HG02943 (cell line): ENCODE measurements at regions not wholly inside any gene's neighbourhood (a gene's known extent, or its start where the extent isn't known, plus 50 kb on each side); places are given as distances from the start of the nearest gene placed in this dataset.

Experiments
- ATAC-seq: cut with Tn5 transposase; IDR thresholded peaks from one replicate; pipeline ENCODE4 v1.9.1; 2021; ENCODE audit warnings: mild to moderate bottlenecking, low read depth, moderate library complexity; ENCODE audit not compliant: unreplicated experiment

- no peak for ATAC-seq
Measured at GRCh38 chr12:28872654-28873268, 276.3 kb upstream of the FAR2 start.

- no peak for ATAC-seq
Measured at GRCh38 chr12:28874758-28875157, 274.3 kb upstream of the FAR2 start.

- ATAC-seq: no peak
Measured at GRCh38 chr12:28876196-28876798, 272.8 kb upstream of the FAR2 start.

- ATAC-seq: no peak
Measured at GRCh38 chr12:28877854-28878253, 271.2 kb upstream of the FAR2 start.

GRCh38 chr12:28878629-28879028 is 270.4 kb upstream of the FAR2 start:
- no peak for ATAC-seq

- no peak for ATAC-seq
Measured at GRCh38 chr12:28879379-28879778, 269.7 kb upstream of the FAR2 start.

- no peak for ATAC-seq
Measured at GRCh38 chr12:28882444-28882843, 266.6 kb upstream of the FAR2 start.

- no peak for ATAC-seq
Measured at GRCh38 chr12:28883406-28883997, 265.6 kb upstream of the FAR2 start.

GRCh38 chr12:28884904-28885679 is 264.0 kb upstream of the FAR2 start:
- ATAC-seq: no peak

GRCh38 chr12:28885928-28886327 is 263.1 kb upstream of the FAR2 start:
- ATAC-seq: no peak

- no peak for ATAC-seq
Measured at GRCh38 chr12:28887461-28887990, 261.6 kb upstream of the FAR2 start.

- ATAC-seq: no peak
Measured at GRCh38 chr12:28890664-28891063, 258.4 kb upstream of the FAR2 start.

- ATAC-seq: no peak
Measured at GRCh38 chr12:28891126-28891525, 258.0 kb upstream of the FAR2 start.

GRCh38 chr12:28893365-28893764 is 255.7 kb upstream of the FAR2 start:
- ATAC-seq: no peak

- ATAC-seq: no peak
Measured at GRCh38 chr12:28893856-28894255, 255.2 kb upstream of the FAR2 start.

- ATAC-seq: no peak
Measured at GRCh38 chr12:28896421-28896820, 252.7 kb upstream of the FAR2 start.

- ATAC-seq: no peak
Measured at GRCh38 chr12:28898038-28898437, 251.0 kb upstream of the FAR2 start.

GRCh38 chr12:28899951-28900350 is 249.1 kb upstream of the FAR2 start:
- ATAC-seq: no peak

GRCh38 chr12:28905220-28905955 is 243.7 kb upstream of the FAR2 start:
- ATAC-seq: no peak

GRCh38 chr12:28908646-28909045 is 240.4 kb upstream of the FAR2 start:
- ATAC-seq: no peak

- no peak for ATAC-seq
Measured at GRCh38 chr12:28909291-28909690, 239.8 kb upstream of the FAR2 start.
